Liver (tissue), 8 donors: ENCODE measurements at regions not wholly inside any gene's neighbourhood (a gene's known extent, or its start where the extent isn't known, plus 50 kb on each side); places are given as distances from the start of the nearest gene placed in this dataset.

ENCODE experiments used
- DNase-seq: peaks from one replicate; pipeline ENCODE4 v3.0.0-alpha.2; 2017; ENCODE audit warnings: low spot score
- H3K27ac ChIP-seq, 2 donors: one replicate each; pipeline ENCODE4 v1.7.0; 2013; ENCODE audit warnings: inconsistent platforms in 2 of 2, low read length in 2 of 2, control low read depth in 1 of 2, low read depth in 1 of 2, mild to moderate bottlenecking in 1 of 2
- H3K27me3 ChIP-seq, 4 donors: one replicate each; pipeline versions ENCODE4 v1.6.1 to v1.7.0; 2013; ENCODE audit warnings: low read length in 3 of 4, inconsistent platforms in 1 of 4, mild to moderate bottlenecking in 1 of 4, moderate library complexity in 1 of 4; ENCODE audit not compliant: control insufficient read depth in 4 of 4, insufficient read depth in 4 of 4
- H3K36me3 ChIP-seq, 4 donors: one replicate each; pipeline versions ENCODE4 v1.6.1 to v1.7.0; 2013; ENCODE audit warnings: low read length in 3 of 4, mild to moderate bottlenecking in 3 of 4, low read depth in 1 of 4, moderate library complexity in 1 of 4; ENCODE audit not compliant: control insufficient read depth in 4 of 4, insufficient read depth in 3 of 4
- H3K4me1 ChIP-seq, 4 donors: one replicate each; pipeline versions ENCODE4 v1.6.1 to v1.7.0; 2013; ENCODE audit warnings: low read length in 3 of 4, mild to moderate bottlenecking in 3 of 4, moderate library complexity in 1 of 4; ENCODE audit not compliant: control insufficient read depth in 4 of 4, insufficient read depth in 4 of 4
- H3K4me3 ChIP-seq, 3 donors: one replicate each; pipeline versions ENCODE4 v1.6.1 to v1.7.0; 2013; ENCODE audit warnings: low read length in 3 of 3, control low read depth in 1 of 3, low read depth in 1 of 3, mild to moderate bottlenecking in 1 of 3
- H3K9ac ChIP-seq, 2 donors: one replicate each; pipeline ENCODE4 v1.7.0; 2013; ENCODE audit warnings: low read length in 2 of 2, mild to moderate bottlenecking in 2 of 2, moderate library complexity in 2 of 2, control low read depth in 1 of 2, low read depth in 1 of 2
- H3K9me3 ChIP-seq, 4 donors: one replicate each; pipeline versions ENCODE4 v1.6.1 to v1.7.0; 2013; ENCODE audit warnings: low read length in 3 of 4; ENCODE audit not compliant: control insufficient read depth in 4 of 4
- ATF3 ChIP-seq: IDR thresholded peaks from 2 replicates; pipeline ENCODE4 v1.6.1; 2016; ENCODE audit warnings: antibody characterized with exemption
- CTCF ChIP-seq: fragments of 150-350 bp; IDR thresholded peaks from 2 replicates; pipeline ENCODE4 v1.5.1; 2017; ENCODE audit warnings: improper control_type of control experiment, low read depth, low read length; ENCODE audit not compliant: missing input control
- EGR1 ChIP-seq, 2 donors: IDR thresholded peaks; 2 replicates each; pipeline ENCODE4 v1.6.1; 2016 to 2018; ENCODE audit warnings: antibody characterized with exemption in 2 of 2, low read depth in 2 of 2
- FOXA1 ChIP-seq: IDR thresholded peaks from 2 replicates; pipeline ENCODE4 v1.6.1; 2016; ENCODE audit warnings: antibody characterized with exemption
- FOXA2 ChIP-seq: IDR thresholded peaks from 2 replicates; pipeline ENCODE4 v1.6.1; 2016; ENCODE audit warnings: antibody characterized with exemption
- GABPA ChIP-seq, 2 donors: IDR thresholded peaks in 1 of 2; conservative IDR thresholded peaks in 1 of 2; 2 replicates each; pipeline ENCODE4 v1.6.1; 2016; ENCODE audit warnings: antibody characterized with exemption in 2 of 2, mild to moderate bottlenecking in 1 of 2, moderate library complexity in 1 of 2
- HNF4A ChIP-seq, 2 donors: conservative IDR thresholded peaks; 2 replicates each; pipeline ENCODE4 v1.6.1; 2016; ENCODE audit warnings: antibody characterized with exemption in 2 of 2, mild to moderate bottlenecking in 2 of 2
- HNF4G ChIP-seq: IDR thresholded peaks from 2 replicates; pipeline ENCODE4 v1.6.1; 2016; ENCODE audit warnings: antibody characterized with exemption
- JUND ChIP-seq, 2 donors: IDR thresholded peaks; 2 replicates each; pipeline ENCODE4 v1.6.1; 2016; ENCODE audit warnings: antibody characterized with exemption in 2 of 2
- MAX ChIP-seq: IDR thresholded peaks from 2 replicates; pipeline ENCODE4 v1.6.1; 2016; ENCODE audit warnings: antibody characterized with exemption
- NR2F2 ChIP-seq: IDR thresholded peaks from 2 replicates; pipeline ENCODE4 v1.6.1; 2016; ENCODE audit warnings: antibody characterized with exemption
- RAD21 ChIP-seq, 2 donors: IDR thresholded peaks; 2 replicates each; pipeline ENCODE4 v1.6.1; 2016; ENCODE audit warnings: antibody characterized with exemption in 2 of 2, mild to moderate bottlenecking in 2 of 2
- REST ChIP-seq: IDR thresholded peaks from 2 replicates; pipeline ENCODE4 v1.6.1; 2016; ENCODE audit warnings: antibody characterized with exemption, mild to moderate bottlenecking
- RXRA ChIP-seq, 2 donors: IDR thresholded peaks; 2 replicates each; pipeline ENCODE4 v1.6.1; 2017 to 2018; ENCODE audit warnings: antibody characterized with exemption in 2 of 2, mild to moderate bottlenecking in 1 of 2
- SP1 ChIP-seq: IDR thresholded peaks from 2 replicates; pipeline ENCODE4 v1.6.1; 2018; ENCODE audit warnings: antibody characterized with exemption, mild to moderate bottlenecking
- TAF1 ChIP-seq: conservative IDR thresholded peaks from 2 replicates; pipeline ENCODE4 v1.6.1; 2016; ENCODE audit warnings: antibody characterized with exemption, mild to moderate bottlenecking
- YY1 ChIP-seq: IDR thresholded peaks from 2 replicates; pipeline ENCODE4 v1.6.1; 2016; ENCODE audit warnings: antibody characterized with exemption, mild to moderate bottlenecking
- ZBTB33 ChIP-seq: IDR thresholded peaks from 2 replicates; pipeline ENCODE4 v1.6.1; 2016; ENCODE audit warnings: antibody characterized with exemption
- WGBS: extraction: QIAGEN DNeasy Blood & Tissue Kit; methylation state at CpG from one replicate; pipeline ENCODE4 v1.1.7; 2013; 5-methylcytosine and 5-hydroxymethylcytosine counted together
- donor health status: healthy.
- donor health status: healthy.
- donor health status: healthy.
- donor health status: healthy.
- donor health status: healthy.

- H3K4me1 ChIP-seq: no peaks in the 10 kb centered on the region
- no peaks in the 10 kb centered on the region for H3K36me3 ChIP-seq
- no peaks in the 10 kb centered on the region for H3K27me3 ChIP-seq
- no peak for DNase-seq
- H3K4me3 ChIP-seq: no peak overlapping the region
- TF ChIP-seq RAD21 (IDR thresholded peaks at IDR 0.05) (no peak), TAF1 (no peak), RXRA (IDR thresholded peaks at IDR 0.05) (no peak), EGR1 (IDR thresholded peaks at IDR 0.05; ENCODE audit: low read depth in 2 of 2) (no peak), MAX (no peak), JUND (IDR thresholded peaks at IDR 0.05) (no peak), HNF4A (conservative IDR thresholded peaks at IDR 0.05) (no peak), GABPA (IDR thresholded peaks at IDR 0.05 in 1 of 2, conservative IDR thresholded peaks at IDR 0.05 in 1 of 2) (no peak), FOXA2 (no peak), HNF4G (no peak), REST (no peak), NR2F2 (no peak), CTCF (no peak), ZBTB33 (no peak), SP1 (no peak), FOXA1 (no peak), YY1 (no peak), ATF3 (no peak)
- no peak overlapping the region for H3K9ac ChIP-seq
- no peak overlapping the region for H3K27ac ChIP-seq
- peaks cover 0 to 4% (median 3%) of the 10 kb centered on the region in 4 donors for H3K9me3 ChIP-seq
- WGBS: 74% methylated on average over 2 of the region's 2 CpGs
These were observed 57.8 kb upstream of the ZC3H12C start for GRCh38 chr11:110035357-110035756.

GRCh38 chr11:110038201-110038600 lies 55.0 kb upstream of the ZC3H12C start:
- Histone ChIP-seq H3K36me3 (no peaks in the 10 kb centered on the region), H3K27me3 (no peaks in the 10 kb centered on the region), H3K9ac (no peak overlapping the region), H3K4me1 (no peaks in the 10 kb centered on the region), H3K9me3 (peaks cover 0 to 5% (median 3%) of the 10 kb centered on the region in 4 donors), H3K27ac (no peak overlapping the region), H3K4me3 (no peak overlapping the region)
- TF ChIP-seq RAD21 (IDR thresholded peaks at IDR 0.05): no peak
- TF ChIP-seq EGR1 (IDR thresholded peaks at IDR 0.05; ENCODE audit: low read depth in 2 of 2): no peak
- TF ChIP-seq SP1: no peak
- TF ChIP-seq JUND (IDR thresholded peaks at IDR 0.05): no peak
- no peak for TF ChIP-seq TAF1
- no peak for TF ChIP-seq FOXA1
- no peak for TF ChIP-seq REST
- no peak for TF ChIP-seq MAX
- 88% methylated on average over 3 of the region's 3 CpGs for WGBS
- no peak for DNase-seq
